KOPT-K1 (cell line): ENCODE measurements at regions not wholly inside any gene's neighbourhood (a gene's known extent, or its start where the extent isn't known, plus 50 kb on each side); places are given as distances from the start of the nearest gene placed in this dataset.
"Not testable (repeated sequence)": the region's sequence is repeated elsewhere in the genome, so short reads cannot be mapped to it uniquely, and the experiment has no call there.

ENCODE experiments used
- H3K27ac ChIP-seq: fragments of 200-600 bp; sonication (generic); 2 replicates; pipeline ENCODE4 v1.5.1; 2016; ENCODE audit warnings: antibody characterized with exemption, mild to moderate bottlenecking, low read depth, low read length; ENCODE audit not compliant: poor library complexity, severe bottlenecking
- H3K36me3 ChIP-seq: fragments of 200-600 bp; sonication (generic); 2 replicates; pipeline ENCODE4 v1.5.1; 2017; ENCODE audit warnings: antibody characterized with exemption, mild to moderate bottlenecking, low read length, moderate library complexity; ENCODE audit not compliant: insufficient read depth
- H3K9me3 ChIP-seq: fragments of 200-600 bp; sonication (generic); 2 replicates; pipeline ENCODE4 v1.5.1; 2017; ENCODE audit warnings: antibody characterized with exemption, low read length, mild to moderate bottlenecking; ENCODE audit not compliant: insufficient read depth, poor library complexity, severe bottlenecking

GRCh38 chr5:21571196-21571595 lies 1281.9 kb downstream of the CDH12 start:
- H3K36me3 ChIP-seq, H3K27ac ChIP-seq, H3K9me3 ChIP-seq: not testable (repeated sequence)

DNA sequence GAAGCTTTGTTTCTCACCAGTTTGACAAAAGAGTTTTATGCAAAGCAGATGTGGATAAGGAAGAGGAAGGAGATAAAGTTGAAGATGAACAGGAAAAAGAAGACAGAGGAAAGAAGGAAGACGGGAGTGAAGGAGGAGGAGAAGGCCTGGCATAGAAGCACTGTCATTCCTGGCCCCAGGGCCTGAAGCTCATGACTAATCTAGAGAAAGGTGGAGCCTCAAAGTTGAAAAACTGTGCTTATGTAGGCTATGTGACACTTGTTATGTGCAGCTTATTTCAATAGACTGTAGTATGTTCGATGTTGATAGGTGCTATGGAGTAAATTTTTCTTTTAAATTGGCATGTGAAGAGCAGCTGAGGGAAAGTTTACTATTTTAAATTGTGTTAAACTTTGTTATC lies 1294.0 kb downstream of the CDH12 start:
- not testable (repeated sequence) for H3K9me3 ChIP-seq, H3K36me3 ChIP-seq, H3K27ac ChIP-seq

GRCh38 chr5:21552263-21552662 lies 1300.9 kb downstream of the CDH12 start:
- not testable (repeated sequence) for H3K36me3 ChIP-seq

DNA sequence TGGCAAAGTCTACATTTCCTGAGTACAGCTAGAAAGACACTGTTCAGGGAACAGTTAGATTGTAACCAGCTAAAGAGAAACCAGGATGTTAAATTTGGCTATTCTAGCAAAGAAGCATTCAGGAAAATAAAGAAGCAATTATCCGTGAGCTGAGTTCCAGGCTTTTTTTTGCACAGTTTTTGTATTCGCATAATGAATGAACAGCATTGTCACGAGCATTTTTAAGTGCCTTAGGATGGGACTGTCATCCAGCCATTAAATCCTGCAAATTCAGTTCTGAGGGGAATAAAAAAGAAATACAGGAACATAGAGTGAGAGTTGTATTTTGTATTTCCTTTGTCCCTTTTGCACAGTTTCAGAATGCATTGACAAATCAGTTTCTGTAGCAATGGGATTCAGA lies 1302.2 kb downstream of the CDH12 start:
- not testable (repeated sequence) for H3K27ac ChIP-seq, H3K9me3 ChIP-seq, H3K36me3 ChIP-seq

More at GRCh38 chr5:21552263-21552662, 1300.9 kb downstream of the CDH12 start:
- H3K9me3 ChIP-seq, H3K27ac ChIP-seq: not testable (repeated sequence)

DNA sequence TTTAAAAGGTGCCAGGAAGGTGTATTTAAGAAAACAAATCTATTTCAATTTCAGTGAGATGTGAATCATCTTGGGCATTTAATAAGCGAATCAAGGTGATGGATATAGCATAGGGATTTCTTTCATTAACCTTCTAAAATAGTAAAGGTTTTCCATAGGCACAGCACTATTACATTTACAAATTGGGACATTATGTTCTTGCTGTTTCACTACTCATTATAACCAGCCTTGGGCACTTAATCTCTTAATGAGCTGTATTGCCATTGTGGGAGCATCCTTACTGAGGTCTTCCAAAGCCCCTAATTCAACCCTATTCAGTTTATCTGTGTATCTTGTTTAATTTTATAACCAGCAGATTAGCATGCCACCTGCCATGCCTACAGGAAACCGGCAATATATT lies 1305.5 kb downstream of the CDH12 start:
- H3K27ac ChIP-seq, H3K36me3 ChIP-seq, H3K9me3 ChIP-seq: not testable (repeated sequence)

DNA sequence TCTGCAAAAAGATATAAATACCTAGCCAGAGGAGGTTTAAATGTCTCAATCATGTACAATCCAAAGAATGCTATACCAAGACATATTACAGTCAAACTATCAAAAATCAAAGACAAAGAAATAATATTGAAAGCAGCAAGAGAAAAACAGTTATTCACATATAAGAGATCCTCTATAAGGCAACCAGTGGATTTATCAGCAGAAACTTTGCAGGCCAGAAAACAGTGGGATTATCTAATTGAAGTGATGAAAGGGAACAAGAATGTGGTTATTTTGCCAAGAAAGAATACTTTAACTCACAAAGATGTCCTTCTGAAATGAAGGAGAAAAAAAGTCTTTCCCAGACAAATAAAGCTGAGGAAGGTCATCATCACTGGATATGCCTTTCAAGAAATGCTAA lies 1318.0 kb downstream of the CDH12 start:
- H3K9me3 ChIP-seq, H3K36me3 ChIP-seq, H3K27ac ChIP-seq: not testable (repeated sequence)

DNA sequence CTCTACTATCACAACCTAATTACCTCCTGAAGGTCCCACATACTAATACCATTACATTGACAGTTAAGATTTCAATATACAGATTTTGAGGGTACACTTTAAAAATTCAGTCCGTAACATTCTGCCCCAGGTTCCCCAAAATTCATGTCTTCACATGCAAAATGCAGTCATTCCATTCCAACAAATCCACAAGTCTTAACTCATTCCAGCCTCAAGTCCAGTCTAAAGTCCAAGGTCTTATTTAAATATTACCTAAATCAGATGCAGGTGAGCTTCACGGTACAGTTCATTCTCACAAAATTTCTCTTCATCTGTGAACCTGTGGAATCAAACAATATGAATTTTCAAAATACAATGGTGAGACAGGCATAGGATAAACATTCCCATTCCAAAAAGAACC lies 1332.0 kb downstream of the CDH12 start:
- H3K27ac ChIP-seq, H3K36me3 ChIP-seq, H3K9me3 ChIP-seq: not testable (repeated sequence)

DNA sequence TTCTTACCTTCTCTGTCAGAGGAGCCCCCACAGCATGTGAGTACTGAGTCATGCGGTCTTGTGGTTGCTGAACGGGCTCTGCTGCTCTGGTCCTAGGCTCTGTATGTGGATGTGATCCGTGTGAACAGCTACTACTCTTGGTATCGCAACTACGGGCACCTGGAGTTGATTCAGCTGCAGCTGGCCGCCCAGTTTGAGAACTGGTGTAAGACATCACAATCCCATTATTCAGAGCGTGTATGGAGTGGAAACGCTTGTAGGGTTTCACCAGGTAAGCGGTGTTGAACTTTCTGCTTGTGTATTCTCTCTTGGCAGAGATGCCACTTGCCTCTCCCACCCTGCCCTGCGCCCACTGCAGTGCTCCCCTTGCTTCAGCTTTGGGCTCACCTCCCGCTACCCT lies 1356.2 kb downstream of the CDH12 start:
- not testable (repeated sequence) for H3K9me3 ChIP-seq, H3K27ac ChIP-seq, H3K36me3 ChIP-seq

- H3K9me3 ChIP-seq: not testable (repeated sequence)
Observed at GRCh38 chr5:21496056-21496455, 1357.1 kb downstream of the CDH12 start.

DNA sequence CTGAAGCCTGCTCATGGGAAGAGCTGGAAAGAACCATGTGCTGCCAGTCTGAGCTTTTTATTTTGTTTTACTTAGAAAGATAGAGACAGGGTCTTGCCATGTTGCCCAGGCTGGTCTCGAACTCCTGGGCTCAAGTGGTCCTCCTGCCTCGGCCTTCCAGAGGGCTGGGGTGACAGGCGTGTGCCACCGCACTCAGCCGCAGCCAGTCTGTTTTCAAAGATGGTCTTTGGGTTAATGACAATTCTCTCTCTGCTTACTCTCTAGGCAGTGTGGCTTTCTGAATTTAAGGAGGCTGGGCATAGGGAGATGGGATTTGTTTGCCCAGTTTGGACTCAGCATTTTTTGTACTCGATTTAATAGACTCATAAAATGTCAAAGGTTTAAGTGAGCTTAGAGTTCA lies 1357.9 kb downstream of the CDH12 start:
- not testable (repeated sequence) for H3K27ac ChIP-seq, H3K9me3 ChIP-seq, H3K36me3 ChIP-seq

More at GRCh38 chr5:21496056-21496455, 1357.1 kb downstream of the CDH12 start:
- not testable (repeated sequence) for H3K27ac ChIP-seq, H3K36me3 ChIP-seq

GRCh38 chr5:21494033-21494432 lies 1359.1 kb downstream of the CDH12 start:
- H3K27ac ChIP-seq, H3K9me3 ChIP-seq, H3K36me3 ChIP-seq: not testable (repeated sequence)

- H3K36me3 ChIP-seq, H3K27ac ChIP-seq, H3K9me3 ChIP-seq: not testable (repeated sequence)
Observed at GRCh38 chr5:21491182-21491581, 1362.0 kb downstream of the CDH12 start.

- not testable (repeated sequence) for H3K27ac ChIP-seq, H3K9me3 ChIP-seq, H3K36me3 ChIP-seq
Observed at GRCh38 chr5:21488828-21489227, 1364.3 kb downstream of the CDH12 start.

DNA sequence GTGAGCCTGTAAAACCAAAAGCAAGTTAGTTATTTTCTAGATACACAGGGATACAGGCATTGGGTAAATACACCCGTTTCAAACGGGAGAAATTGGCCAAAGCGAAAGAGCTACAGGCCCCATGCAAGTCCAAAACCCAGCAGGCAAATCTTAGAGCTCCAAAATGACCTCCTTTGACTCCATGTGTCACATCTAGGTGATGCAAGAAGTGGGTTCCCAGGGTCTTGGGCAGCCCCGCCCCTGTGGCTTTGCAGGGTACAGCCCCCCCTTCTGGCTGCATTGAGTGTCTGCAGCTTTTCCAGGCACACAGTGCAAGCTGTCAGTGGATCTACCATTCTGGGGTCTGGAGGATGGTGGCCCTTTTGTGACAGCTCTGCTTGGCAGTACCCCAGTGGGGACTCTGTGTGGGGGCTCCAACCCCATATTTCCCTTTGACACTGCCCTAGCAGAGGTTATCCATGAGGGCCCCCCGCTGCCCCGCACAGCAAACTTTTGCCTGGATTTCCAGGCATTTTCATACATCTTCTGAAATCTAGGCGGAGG lies 1367.6 kb downstream of the CDH12 start:
- not testable (repeated sequence) for H3K36me3 ChIP-seq, H3K27ac ChIP-seq

GRCh38 chr5:21484498-21484889 lies 1368.7 kb downstream of the CDH12 start:
- H3K36me3 ChIP-seq, H3K27ac ChIP-seq, H3K9me3 ChIP-seq: not testable (repeated sequence)

More for the DNA sequence above, 1367.6 kb downstream of the CDH12 start:
- not testable (repeated sequence) for H3K9me3 ChIP-seq

GRCh38 chr5:21483790-21484497 lies 1369.2 kb downstream of the CDH12 start:
- H3K9me3 ChIP-seq, H3K27ac ChIP-seq, H3K36me3 ChIP-seq: not testable (repeated sequence)
